ENCODE measurements at regions not wholly inside any gene's neighbourhood (a gene's known extent, or its start where the extent isn't known, plus 50 kb on each side); places are given as distances from the start of the nearest gene placed in this dataset.

DNA sequence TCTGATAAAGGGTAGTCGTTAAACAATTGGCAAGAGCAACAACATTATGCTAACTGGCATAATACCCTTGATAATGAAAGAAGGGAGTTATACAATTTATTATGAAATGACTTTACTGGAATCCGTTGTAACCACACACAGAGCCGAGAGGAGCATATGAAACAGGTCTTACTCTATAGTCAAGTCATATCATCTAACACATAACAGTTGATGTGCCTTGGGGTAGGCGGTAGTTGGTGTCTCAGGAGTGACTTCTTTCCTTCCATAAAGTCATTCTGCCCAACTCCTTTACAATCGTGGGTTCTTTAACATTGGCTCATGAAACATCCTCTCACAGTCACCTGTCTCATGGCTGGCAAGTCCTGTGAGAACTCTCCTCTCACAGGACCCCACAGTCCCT, 225.2 kb downstream of the LTN1 start:
- intact Hi-C loops (cut with micrococcal nuclease; ENCODE audit: unreplicated experiment), result no loop called here
- BruUV-seq (replicated peaks), result no TSS peak
- TF ChIP-seq, protein P1, sequence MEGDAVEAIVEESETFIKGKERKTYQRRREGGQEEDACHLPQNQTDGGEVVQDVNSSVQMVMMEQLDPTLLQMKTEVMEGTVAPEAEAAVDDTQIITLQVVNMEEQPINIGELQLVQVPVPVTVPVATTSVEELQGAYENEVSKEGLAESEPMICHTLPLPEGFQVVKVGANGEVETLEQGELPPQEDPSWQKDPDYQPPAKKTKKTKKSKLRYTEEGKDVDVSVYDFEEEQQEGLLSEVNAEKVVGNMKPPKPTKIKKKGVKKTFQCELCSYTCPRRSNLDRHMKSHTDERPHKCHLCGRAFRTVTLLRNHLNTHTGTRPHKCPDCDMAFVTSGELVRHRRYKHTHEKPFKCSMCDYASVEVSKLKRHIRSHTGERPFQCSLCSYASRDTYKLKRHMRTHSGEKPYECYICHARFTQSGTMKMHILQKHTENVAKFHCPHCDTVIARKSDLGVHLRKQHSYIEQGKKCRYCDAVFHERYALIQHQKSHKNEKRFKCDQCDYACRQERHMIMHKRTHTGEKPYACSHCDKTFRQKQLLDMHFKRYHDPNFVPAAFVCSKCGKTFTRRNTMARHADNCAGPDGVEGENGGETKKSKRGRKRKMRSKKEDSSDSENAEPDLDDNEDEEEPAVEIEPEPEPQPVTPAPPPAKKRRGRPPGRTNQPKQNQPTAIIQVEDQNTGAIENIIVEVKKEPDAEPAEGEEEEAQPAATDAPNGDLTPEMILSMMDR (IDR thresholded peaks at IDR 0.05; ENCODE audit: unreplicated experiment), result no peak
- no peaks in the 10 kb centered on the region for H3K9me3 Mint-ChIP-seq (ENCODE audit: low read depth, unreplicated experiment)
- CTCF ChIA-PET, result no interaction called here
- H3K4me3 Mint-ChIP-seq (ENCODE audit: low read depth, unreplicated experiment), result no peak overlapping the region
- no peaks in the 10 kb centered on the region for H3K27me3 Mint-ChIP-seq (ENCODE audit: unreplicated experiment)
- peaks cover 3% of the 10 kb centered on the region for H3K4me1 Mint-ChIP-seq (ENCODE audit: low read depth, unreplicated experiment)
- DNase-seq, result no peak
- no peak overlapping the region for H3K27ac Mint-ChIP-seq (ENCODE audit: unreplicated experiment)
- H3K36me3 Mint-ChIP-seq (ENCODE audit: insufficient read depth, unreplicated experiment), result no peaks in the 10 kb centered on the region

DNA sequence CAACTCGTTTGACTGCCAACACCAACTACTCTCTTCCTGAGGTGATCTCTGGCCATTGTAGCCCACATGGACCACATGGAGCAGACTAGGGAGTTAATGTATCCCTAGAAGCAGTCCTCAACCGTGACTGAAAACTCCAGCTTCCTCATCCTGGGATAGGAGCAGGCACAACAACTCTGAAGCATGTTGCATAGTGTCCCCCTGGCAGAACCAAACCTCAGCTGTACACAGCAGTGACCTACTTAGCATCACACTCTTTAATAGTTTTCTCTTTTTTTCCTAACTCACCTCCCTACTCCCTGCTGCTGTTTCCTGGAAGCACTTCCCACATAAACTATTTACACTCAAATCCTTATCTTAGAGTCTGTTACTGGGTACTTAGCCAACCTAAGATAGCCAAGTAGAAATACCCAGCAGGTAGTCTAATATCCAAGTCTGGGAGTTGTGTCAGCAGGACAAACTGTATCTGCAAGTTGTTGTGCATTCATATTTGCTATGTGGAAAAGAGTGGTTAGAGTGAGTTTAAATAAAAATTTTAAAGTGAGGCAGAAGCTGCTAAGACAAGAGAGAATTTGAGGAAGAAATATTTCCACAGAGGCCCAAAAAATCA, 228.8 kb downstream of the LTN1 start:
- H3K9me3 Mint-ChIP-seq (ENCODE audit: low read depth, unreplicated experiment), result no peaks in the 10 kb centered on the region
- H3K4me1 Mint-ChIP-seq (ENCODE audit: low read depth, unreplicated experiment), result no peaks in the 10 kb centered on the region
- no peak overlapping the region for H3K27ac Mint-ChIP-seq (ENCODE audit: unreplicated experiment)
- CTCF ChIA-PET, result no interaction called here
- no peaks in the 10 kb centered on the region for H3K36me3 Mint-ChIP-seq (ENCODE audit: insufficient read depth, unreplicated experiment)
- intact Hi-C loops (cut with micrococcal nuclease; ENCODE audit: unreplicated experiment), result no loop called here
- no peak overlapping the region for H3K4me3 Mint-ChIP-seq (ENCODE audit: low read depth, unreplicated experiment)
- DNase-seq, result no peak
- TF ChIP-seq, protein P1 (IDR thresholded peaks at IDR 0.05; ENCODE audit: unreplicated experiment), result no peak
- no TSS peak for BruUV-seq (replicated peaks)
- H3K27me3 Mint-ChIP-seq (ENCODE audit: unreplicated experiment), result no peaks in the 10 kb centered on the region

DNA sequence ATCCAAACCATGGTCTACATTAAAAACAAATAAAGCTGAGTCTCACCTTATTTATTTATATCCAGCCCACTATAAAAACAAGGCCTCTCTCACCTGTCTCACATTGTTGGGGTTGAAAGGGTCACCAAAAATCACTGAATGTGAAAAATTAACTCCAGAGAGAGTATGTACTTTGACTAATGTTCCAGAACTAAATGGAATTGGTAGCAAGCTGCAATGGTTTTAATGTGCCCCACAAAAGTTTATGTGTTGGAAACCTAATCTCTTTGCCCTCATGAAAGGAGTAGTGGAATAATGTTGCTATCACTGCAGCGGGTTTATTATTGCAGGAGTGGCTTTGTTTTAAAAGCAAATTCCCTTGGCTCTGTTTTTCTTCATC, 230.3 kb downstream of the LTN1 start:
- no peaks in the 10 kb centered on the region for H3K36me3 Mint-ChIP-seq (ENCODE audit: insufficient read depth, unreplicated experiment)
- intact Hi-C loops (cut with micrococcal nuclease; ENCODE audit: unreplicated experiment), result no loop called here
- no peaks in the 10 kb centered on the region for H3K9me3 Mint-ChIP-seq (ENCODE audit: low read depth, unreplicated experiment)
- H3K4me3 Mint-ChIP-seq (ENCODE audit: low read depth, unreplicated experiment), result no peak overlapping the region
- no peaks in the 10 kb centered on the region for H3K27me3 Mint-ChIP-seq (ENCODE audit: unreplicated experiment)
- BruUV-seq (replicated peaks), result no TSS peak
- TF ChIP-seq, protein P1 (IDR thresholded peaks at IDR 0.05; ENCODE audit: unreplicated experiment), result no peak
- H3K4me1 Mint-ChIP-seq (ENCODE audit: low read depth, unreplicated experiment), result no peaks in the 10 kb centered on the region
- H3K27ac Mint-ChIP-seq (ENCODE audit: unreplicated experiment), result no peak overlapping the region
- no peak for DNase-seq
- CTCF ChIA-PET, result no interaction called here

DNA sequence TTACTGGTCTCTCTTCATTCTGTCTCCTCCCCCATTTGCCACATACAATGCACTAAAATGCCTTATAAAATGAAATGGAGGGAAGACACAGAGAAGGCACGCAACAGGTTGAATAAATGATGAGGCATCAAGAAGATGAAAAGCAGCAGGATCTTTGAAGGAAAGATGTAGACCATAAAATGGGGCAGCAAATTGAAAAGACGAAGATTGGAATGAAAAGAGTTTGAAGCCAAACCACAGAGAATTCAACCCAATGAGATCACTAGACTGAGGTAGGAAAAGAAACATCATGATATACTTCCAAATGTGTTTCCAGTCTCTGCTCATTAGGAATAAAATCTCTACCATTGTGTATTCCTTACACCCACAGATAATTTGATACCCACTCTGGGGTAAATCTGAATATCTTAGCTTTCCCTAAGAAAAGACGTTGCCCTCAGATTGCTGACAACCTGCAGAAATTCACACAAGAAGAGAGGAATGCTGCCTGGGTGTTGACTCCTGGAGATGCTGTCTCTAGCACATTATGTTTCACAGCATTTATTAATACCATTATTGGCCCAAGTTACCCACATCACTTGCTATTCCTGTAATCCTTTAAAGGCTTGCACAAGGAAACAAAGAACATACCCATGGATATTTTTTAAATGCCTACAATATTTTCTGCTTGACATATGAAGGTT, 230.9 kb downstream of the LTN1 start:
- BruUV-seq (replicated peaks), result no TSS peak
- CTCF ChIA-PET, result no interaction called here
- no peak for DNase-seq
- Mint-ChIP-seq H3K9me3 (ENCODE audit: low read depth, unreplicated experiment) (no peaks in the 10 kb centered on the region), H3K36me3 (ENCODE audit: insufficient read depth, unreplicated experiment) (no peaks in the 10 kb centered on the region), H3K4me3 (ENCODE audit: low read depth, unreplicated experiment) (no peak overlapping the region), H3K27ac (ENCODE audit: unreplicated experiment) (no peak overlapping the region), H3K4me1 (ENCODE audit: low read depth, unreplicated experiment) (no peaks in the 10 kb centered on the region), H3K27me3 (ENCODE audit: unreplicated experiment) (no peaks in the 10 kb centered on the region)
- TF ChIP-seq, protein P1 (IDR thresholded peaks at IDR 0.05; ENCODE audit: unreplicated experiment), result no peak
- intact Hi-C loops (cut with micrococcal nuclease; ENCODE audit: unreplicated experiment), result no loop called here
